Activated T-helper 1 cell treated with anti-CD3 and anti-CD28 coated beads, Interleukin-12 subunit alpha, Interleukin-12 subunit beta, Interleukin-2, Interleukin-4 antibody, amounts not matched to agents 30 ng/mL and 10 ng/mL and 1 ng/mL, durations not matched to agents 14 hours and 24 hours and 36 hours (primary cell): ENCODE measurements at regions not wholly inside any gene's neighbourhood (a gene's known extent, or its start where the extent isn't known, plus 50 kb on each side); places are given as distances from the start of the nearest gene placed in this dataset.

Experiments used
- DNase-seq: peaks from one replicate; pipeline ENCODE4 v3.0.0; 2021; ENCODE audit warnings: low spot score
- H3K27ac Mint-ChIP-seq: one replicate; pipeline ENCODE4 v1.8.0; 2021; ENCODE audit warnings: mild to moderate bottlenecking, mixed read lengths
- H3K27me3 Mint-ChIP-seq: one replicate; pipeline ENCODE4 v1.8.0; 2022; ENCODE audit warnings: mild to moderate bottlenecking, moderate library complexity, mixed read lengths; ENCODE audit not compliant: insufficient read depth
- H3K36me3 Mint-ChIP-seq: one replicate; pipeline ENCODE4 v1.8.0; 2021; ENCODE audit warnings: low read depth, mixed read lengths
- H3K4me1 Mint-ChIP-seq: one replicate; pipeline ENCODE4 v1.8.0; 2021; ENCODE audit warnings: low read depth, mixed read lengths
- H3K4me3 Mint-ChIP-seq: one replicate; pipeline ENCODE4 v1.8.0; 2021; ENCODE audit warnings: mild to moderate bottlenecking, moderate library complexity, mixed read lengths
- H3K9me3 Mint-ChIP-seq: one replicate; pipeline ENCODE4 v1.8.0; 2021; ENCODE audit warnings: mixed read lengths
- intact Hi-C: fragments of 100-400 bp; cut with micrococcal nuclease; formaldehyde crosslinking; loops from one replicate; pipeline ENCODE4 v1.15.1; 2024

DNA sequence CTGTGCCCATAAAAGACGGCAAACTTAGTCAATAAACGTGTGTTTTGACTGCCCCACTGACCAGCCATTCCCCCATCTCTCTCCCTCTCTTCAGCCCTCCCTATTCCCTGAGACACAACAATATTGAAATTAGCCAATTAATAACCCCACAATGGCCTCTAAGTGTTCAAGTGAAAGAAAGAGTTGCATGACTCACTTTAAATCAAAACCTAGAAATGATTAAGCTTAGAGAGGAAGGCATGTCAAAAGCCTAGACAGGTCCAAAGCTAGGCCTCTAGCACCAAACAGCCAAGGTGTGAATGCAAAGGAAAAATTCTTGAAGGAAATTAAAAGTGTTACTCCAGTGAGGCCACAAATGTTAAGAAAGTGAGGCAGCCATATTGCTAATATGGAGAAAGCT lies 261.6 kb upstream of the TBX18 start:
- Mint-ChIP-seq H3K4me3 (no peak overlapping the region), H3K4me1 (no peaks in the 10 kb centered on the region), H3K9me3 (no peaks in the 10 kb centered on the region), H3K27ac (no peak overlapping the region), H3K36me3 (no peaks in the 10 kb centered on the region), H3K27me3 (no peaks in the 10 kb centered on the region)
- intact Hi-C loops: no loop called here
- no peak for DNase-seq

DNA sequence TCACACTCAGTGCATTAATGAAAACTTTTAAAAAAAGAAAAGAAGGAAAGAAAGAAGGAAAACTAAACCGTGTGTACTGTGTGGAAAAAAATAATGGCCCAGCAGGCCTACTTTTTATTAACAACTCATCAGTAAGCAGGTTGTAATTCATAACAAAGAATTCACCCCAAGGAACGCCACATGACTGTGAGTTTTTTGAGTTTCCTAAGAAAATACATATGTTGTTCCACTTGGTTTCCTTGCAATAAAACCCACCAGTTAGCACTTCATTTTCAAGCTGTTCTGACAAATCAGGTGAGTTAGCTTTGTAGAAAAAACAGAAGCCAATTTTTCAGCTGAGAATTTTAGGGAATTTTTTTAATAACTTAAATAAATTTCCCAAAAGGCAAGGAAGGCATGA lies 259.3 kb upstream of the TBX18 start:
- no peaks in the 10 kb centered on the region for H3K9me3 Mint-ChIP-seq
- intact Hi-C loops: no loop called here
- H3K27me3 Mint-ChIP-seq: no peaks in the 10 kb centered on the region
- H3K4me3 Mint-ChIP-seq: no peak overlapping the region
- no peaks in the 10 kb centered on the region for H3K4me1 Mint-ChIP-seq
- DNase-seq: no peak
- H3K27ac Mint-ChIP-seq: no peak overlapping the region
- no peaks in the 10 kb centered on the region for H3K36me3 Mint-ChIP-seq

DNA sequence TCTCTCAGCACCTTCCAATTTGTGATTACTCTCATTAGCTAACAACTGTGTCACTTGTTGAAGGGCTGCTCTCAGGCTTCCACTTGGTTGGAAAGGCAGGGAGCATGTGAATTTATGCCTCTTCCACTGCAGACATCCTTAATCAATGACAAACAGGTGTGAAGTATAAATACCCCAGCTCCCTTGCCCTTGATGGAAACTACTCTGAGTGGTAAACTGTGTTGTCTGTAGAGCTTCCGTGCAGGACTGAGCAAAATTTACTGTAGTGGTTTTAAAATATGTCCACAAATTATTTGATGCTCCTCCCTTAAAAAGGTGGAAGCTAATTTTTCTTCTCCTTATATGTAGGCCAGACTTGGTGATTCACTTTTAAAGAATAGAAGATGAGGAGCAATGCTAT lies 253.0 kb upstream of the TBX18 start:
- no peaks in the 10 kb centered on the region for H3K27me3 Mint-ChIP-seq
- H3K4me1 Mint-ChIP-seq: no peaks in the 10 kb centered on the region
- no peak overlapping the region for H3K27ac Mint-ChIP-seq
- intact Hi-C loops: no loop called here
- no peak overlapping the region for H3K4me3 Mint-ChIP-seq
- no peaks in the 10 kb centered on the region for H3K9me3 Mint-ChIP-seq
- no peaks in the 10 kb centered on the region for H3K36me3 Mint-ChIP-seq
- DNase-seq: no peak

DNA sequence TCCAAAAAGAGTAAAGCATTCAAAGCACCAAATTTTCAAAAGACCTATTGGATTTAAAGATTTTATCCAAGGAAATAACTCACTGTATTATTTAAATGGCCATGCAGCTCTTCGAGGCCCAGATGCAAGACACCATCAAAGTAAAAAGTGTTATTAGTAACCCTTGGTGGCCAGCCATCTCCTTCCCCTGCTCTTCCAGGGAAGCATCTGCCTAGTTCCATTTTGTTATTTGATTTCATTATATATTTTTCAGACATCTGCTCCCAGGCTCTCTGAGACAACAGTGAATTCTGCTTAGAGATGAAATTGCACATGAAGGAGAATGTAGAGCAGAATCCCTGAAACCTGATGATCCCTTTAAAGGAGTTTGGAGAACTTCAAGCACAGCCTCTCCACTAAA lies 252.3 kb upstream of the TBX18 start:
- no peaks in the 10 kb centered on the region for H3K4me1 Mint-ChIP-seq

DNA sequence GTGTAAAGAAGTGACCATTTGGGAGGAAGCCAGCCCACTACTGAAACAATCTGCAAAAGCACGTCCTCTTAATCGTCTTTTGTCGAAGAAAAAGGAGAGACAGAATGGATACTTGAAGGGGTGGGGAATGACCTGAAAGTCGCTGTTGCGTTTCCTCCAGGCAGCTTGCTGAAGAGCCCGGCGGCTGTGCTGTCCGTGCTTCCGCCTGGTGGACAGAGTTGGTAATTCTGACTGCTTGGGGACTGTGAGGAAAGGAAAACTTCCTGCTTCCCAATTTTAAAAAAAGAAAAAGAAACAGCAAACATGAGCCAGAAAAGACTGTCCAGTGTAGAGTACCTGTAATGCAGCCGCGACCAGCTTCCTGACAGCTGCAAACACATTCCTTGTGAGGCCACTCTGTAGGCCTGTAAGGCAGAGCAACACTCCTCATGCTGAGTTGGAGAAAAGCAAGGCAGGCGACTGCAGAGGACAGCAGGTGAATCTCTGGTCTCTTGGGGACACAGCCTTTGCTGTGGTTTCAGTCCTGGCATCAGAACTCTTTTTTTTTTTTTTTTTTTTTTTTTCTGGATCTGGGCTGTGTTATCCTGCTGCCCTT lies 251.1 kb upstream of the TBX18 start:
- Mint-ChIP-seq H3K9me3 (no peaks in the 10 kb centered on the region), H3K4me1 (no peaks in the 10 kb centered on the region), H3K27me3 (no peaks in the 10 kb centered on the region), H3K36me3 (no peaks in the 10 kb centered on the region), H3K27ac (no peak overlapping the region), H3K4me3 (no peak overlapping the region)
- DNase-seq: no peak
- intact Hi-C loops: no loop called here

More for the DNA sequence above, 252.3 kb upstream of the TBX18 start:
- Mint-ChIP-seq H3K36me3 (no peaks in the 10 kb centered on the region), H3K4me3 (no peak overlapping the region), H3K27me3 (no peaks in the 10 kb centered on the region), H3K27ac (no peak overlapping the region), H3K9me3 (no peaks in the 10 kb centered on the region)
- intact Hi-C loops: no loop called here
- no peak for DNase-seq

DNA sequence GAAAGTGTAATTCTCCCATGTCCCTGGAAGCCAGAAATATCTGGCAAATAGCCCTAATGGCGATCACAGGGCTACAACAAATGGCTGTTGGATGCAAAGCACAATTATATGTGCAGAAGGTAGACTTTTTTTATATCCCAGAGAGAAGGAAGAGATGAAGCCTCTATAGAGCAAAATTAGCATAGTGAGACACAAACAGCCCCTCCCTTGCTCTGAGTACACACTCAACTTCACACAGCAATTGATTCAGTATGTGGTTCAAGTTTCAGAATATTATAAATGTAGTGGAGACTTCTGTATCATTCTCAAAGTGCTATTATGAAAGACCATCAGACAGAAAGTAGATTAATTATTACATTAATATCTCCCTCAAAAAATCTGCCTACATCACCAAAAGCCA lies 246.5 kb upstream of the TBX18 start:
- Mint-ChIP-seq H3K9me3 (no peaks in the 10 kb centered on the region), H3K27me3 (no peaks in the 10 kb centered on the region), H3K4me1 (no peaks in the 10 kb centered on the region), H3K36me3 (no peaks in the 10 kb centered on the region), H3K27ac (no peak overlapping the region), H3K4me3 (no peak overlapping the region)
- intact Hi-C loops: no loop called here
- no peak for DNase-seq

DNA sequence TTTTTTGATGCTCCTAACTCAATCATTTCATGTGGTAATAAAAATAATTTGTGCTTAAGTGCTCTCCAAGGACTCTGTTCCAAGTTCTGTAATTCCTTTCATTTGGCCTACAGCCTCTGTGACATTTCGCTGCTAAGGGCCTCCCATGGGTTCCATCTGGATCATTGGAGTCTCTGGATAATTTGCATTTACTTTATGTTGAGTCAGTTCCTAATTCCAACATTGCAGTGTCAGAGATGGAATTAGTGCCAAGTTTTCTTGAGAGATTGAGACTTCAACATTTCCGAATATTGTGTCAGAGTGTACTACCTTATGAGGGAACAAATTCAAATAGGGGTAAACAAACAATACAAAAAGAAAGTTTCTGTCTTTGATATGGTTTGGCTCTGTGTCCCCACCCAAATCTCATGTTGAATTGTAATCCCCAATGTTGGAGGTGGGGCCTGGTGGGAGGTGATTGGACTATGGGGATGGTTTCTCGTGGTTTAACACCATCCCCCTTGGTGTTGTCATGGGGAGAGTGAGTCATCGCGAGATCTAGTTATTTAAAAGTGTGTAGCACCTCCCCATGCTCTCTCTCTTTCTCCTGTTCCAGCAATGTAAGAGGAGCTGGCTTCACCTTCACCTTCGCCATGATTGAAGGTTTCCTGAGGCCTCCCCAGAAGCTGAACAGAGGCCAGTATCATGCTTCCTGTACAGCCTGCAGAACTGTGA lies 244.1 kb upstream of the TBX18 start:
- Mint-ChIP-seq H3K27me3 (no peaks in the 10 kb centered on the region), H3K9me3 (no peaks in the 10 kb centered on the region), H3K27ac (no peak overlapping the region), H3K4me1 (no peaks in the 10 kb centered on the region), H3K36me3 (no peaks in the 10 kb centered on the region), H3K4me3 (no peak overlapping the region)
- DNase-seq: no peak
- intact Hi-C loops: no loop called here

DNA sequence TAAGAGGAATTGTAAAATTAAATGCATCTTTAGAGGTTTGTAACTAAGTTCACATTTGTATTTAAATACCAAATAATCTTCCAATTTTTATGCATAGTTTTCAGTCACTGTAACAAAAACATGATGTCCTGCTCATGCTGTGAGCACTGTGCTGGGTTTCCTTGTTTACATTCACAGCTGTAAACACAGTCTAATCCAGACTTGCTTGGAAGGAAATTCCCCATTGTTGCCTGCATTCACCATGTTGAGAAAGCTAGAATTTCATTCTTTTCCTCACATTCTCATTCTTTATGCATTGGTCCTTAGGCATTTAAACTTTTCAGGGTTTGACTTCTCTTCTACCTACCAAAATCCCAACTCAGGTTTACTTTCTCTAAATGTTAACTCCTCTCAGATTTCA lies 242.0 kb upstream of the TBX18 start:
- no peaks in the 10 kb centered on the region for H3K4me1 Mint-ChIP-seq
- no peak overlapping the region for H3K27ac Mint-ChIP-seq
- H3K9me3 Mint-ChIP-seq: no peaks in the 10 kb centered on the region
- DNase-seq: no peak
- H3K36me3 Mint-ChIP-seq: no peaks in the 10 kb centered on the region
- no peaks in the 10 kb centered on the region for H3K27me3 Mint-ChIP-seq
- intact Hi-C loops: no loop called here
- H3K4me3 Mint-ChIP-seq: no peak overlapping the region

DNA sequence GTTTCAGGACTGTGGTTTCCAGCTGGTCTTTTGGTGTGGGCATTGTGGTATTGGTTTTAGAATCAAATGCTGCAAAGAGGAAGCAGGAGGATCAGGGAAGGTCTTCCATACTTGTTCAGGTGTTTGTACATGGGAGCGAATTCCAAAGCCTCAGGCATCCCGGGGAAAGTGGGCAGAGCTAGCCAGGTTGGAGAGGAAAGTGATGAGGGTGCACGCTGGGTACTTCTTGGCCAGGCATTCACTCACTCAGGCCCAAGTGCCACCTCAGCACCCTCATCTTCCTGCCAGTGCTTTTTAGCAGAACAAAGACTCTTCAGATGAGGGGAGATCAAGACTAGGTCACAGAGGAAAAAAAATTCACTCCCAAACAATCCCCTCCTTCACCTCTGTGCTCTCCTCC lies 241.1 kb upstream of the TBX18 start:
- H3K36me3 Mint-ChIP-seq: no peaks in the 10 kb centered on the region
- no peak overlapping the region for H3K4me3 Mint-ChIP-seq
- H3K4me1 Mint-ChIP-seq: no peaks in the 10 kb centered on the region
- no peak for DNase-seq
- no peaks in the 10 kb centered on the region for H3K27me3 Mint-ChIP-seq
- intact Hi-C loops: no loop called here
- no peaks in the 10 kb centered on the region for H3K9me3 Mint-ChIP-seq
- no peak overlapping the region for H3K27ac Mint-ChIP-seq

DNA sequence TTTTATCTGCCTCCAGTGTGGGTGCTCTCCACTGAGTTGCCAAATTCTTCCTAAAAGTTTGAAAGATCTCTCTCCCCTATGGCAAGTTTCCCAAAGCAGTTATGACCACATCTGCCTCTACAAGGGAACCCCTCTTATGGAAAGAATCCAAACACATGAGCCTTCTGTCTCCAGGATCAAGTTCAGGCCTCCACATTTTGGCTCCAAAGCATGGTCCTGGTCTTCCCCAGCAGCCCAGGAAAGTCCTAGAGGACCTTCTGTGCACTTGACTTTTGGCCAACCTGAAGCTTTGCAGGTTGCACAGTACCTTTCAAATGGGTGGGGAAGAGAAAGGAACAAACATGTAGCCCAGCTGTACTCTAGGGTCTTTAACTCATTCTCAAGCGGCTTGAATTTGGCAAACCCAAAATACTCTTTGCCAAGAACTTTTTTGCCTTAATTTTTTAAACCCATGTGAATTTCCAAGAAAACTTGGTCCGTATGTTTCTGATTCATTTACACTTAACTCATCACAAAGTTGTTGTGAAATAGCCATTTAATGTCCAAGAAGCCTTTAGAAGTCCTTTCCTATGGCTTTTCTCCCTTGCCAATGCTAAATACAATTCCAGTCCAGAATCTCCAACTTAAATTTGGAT lies 240.1 kb upstream of the TBX18 start:
- Mint-ChIP-seq H3K4me3 (no peak overlapping the region), H3K4me1 (no peaks in the 10 kb centered on the region), H3K27me3 (no peaks in the 10 kb centered on the region), H3K27ac (no peak overlapping the region), H3K9me3 (no peaks in the 10 kb centered on the region), H3K36me3 (no peaks in the 10 kb centered on the region)
- DNase-seq: no peak
- intact Hi-C loops: no loop called here

DNA sequence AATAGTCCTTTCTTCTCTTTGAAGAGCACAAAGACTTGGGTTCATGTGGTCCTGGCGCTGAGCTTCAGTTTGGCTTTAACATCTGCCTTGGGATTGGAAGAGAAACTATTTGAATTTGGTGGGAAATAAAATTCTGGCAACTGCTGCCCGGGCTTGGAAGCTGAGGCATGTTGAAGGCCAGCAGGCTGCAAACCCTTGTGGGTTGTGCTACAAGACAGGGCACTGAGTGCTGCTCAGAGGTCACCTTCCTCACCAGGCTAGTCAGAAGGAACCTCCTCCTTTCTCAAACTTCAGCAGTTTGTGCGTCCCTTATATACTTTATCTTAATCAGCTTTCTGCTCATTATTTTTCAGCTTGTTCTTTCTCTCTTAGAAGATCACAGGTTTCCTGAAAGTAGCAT lies 238.4 kb upstream of the TBX18 start:
- Mint-ChIP-seq H3K9me3 (no peaks in the 10 kb centered on the region), H3K4me1 (no peaks in the 10 kb centered on the region), H3K27me3 (no peaks in the 10 kb centered on the region), H3K36me3 (no peaks in the 10 kb centered on the region), H3K27ac (no peak overlapping the region), H3K4me3 (no peak overlapping the region)
- no peak for DNase-seq
- intact Hi-C loops: no loop called here

DNA sequence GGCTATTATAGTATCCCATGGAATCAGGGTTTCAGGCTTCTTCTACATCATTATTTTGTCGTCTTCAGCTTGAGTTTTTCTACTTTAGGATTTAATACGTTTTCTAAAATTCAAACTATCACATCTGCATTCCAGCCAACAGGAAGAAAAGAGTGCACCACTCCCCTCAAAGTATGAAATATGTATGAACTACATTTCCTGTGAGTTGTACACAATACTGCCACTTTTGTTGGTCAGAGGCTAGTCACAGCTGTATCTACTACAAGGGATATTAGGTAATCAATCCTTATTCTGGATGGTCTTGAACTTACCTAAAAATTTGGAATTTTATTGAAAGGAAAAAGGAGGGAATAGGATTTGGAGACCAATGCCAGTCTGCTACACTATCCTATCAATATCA lies 235.6 kb upstream of the TBX18 start:
- H3K27me3 Mint-ChIP-seq: no peaks in the 10 kb centered on the region
- H3K27ac Mint-ChIP-seq: no peak overlapping the region
- DNase-seq: no peak
- H3K4me3 Mint-ChIP-seq: no peak overlapping the region
- intact Hi-C loops: no loop called here
- H3K4me1 Mint-ChIP-seq: no peaks in the 10 kb centered on the region
- H3K36me3 Mint-ChIP-seq: no peaks in the 10 kb centered on the region
- no peaks in the 10 kb centered on the region for H3K9me3 Mint-ChIP-seq

DNA sequence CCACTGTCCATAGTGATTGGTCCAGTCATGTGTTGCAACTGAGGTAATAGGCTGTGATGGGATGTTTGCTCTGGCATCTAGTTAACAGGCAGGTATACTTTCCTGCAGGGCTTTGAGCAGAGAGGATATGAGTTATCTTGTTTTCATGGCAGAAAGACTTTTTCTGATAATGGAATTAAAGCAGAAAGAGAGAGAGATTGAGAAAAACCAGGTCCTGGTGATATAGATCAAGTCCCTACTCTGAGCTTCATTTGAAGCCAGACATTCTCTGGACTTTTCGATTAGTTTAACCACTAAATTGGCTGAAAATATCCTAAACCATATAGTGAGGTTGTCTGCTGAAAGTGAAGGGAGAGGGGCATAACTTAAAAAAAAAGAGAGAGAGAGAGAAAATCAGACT lies 233.8 kb upstream of the TBX18 start:
- Mint-ChIP-seq H3K4me1 (no peaks in the 10 kb centered on the region), H3K9me3 (peaks cover 1% of the 10 kb centered on the region)

More for the DNA sequence above, 233.8 kb upstream of the TBX18 start:
- H3K27me3 Mint-ChIP-seq: no peaks in the 10 kb centered on the region
- DNase-seq: no peak
- H3K4me3 Mint-ChIP-seq: no peak overlapping the region
- intact Hi-C loops: no loop called here
- H3K36me3 Mint-ChIP-seq: no peaks in the 10 kb centered on the region
- H3K27ac Mint-ChIP-seq: no peak overlapping the region
